Ishikawa (cell line): ENCODE measurements at regions not wholly inside any gene's neighbourhood (a gene's known extent, or its start where the extent isn't known, plus 50 kb on each side); places are given as distances from the start of the nearest gene placed in this dataset.

Experiments used
- CEBPB ChIP-seq: IDR thresholded peaks from 2 replicates; pipeline ENCODE4 v1.6.1; 2012
- CREB1 ChIP-seq: IDR thresholded peaks from 2 replicates; pipeline ENCODE4 v1.6.1; 2012; ENCODE audit warnings: low read depth
- EGR1 ChIP-seq: IDR thresholded peaks from 2 replicates; pipeline ENCODE4 v1.6.1; 2012
- EP300 ChIP-seq: IDR thresholded peaks from 2 replicates; pipeline ENCODE4 v1.6.1; 2012; ENCODE audit warnings: borderline replicate concordance
- FOXM1 ChIP-seq: IDR thresholded peaks from 2 replicates; pipeline ENCODE4 v1.6.1; 2012; ENCODE audit warnings: low read depth, borderline replicate concordance
- MAX ChIP-seq: IDR thresholded peaks from 2 replicates; pipeline ENCODE4 v1.6.1; 2012
- NFIC ChIP-seq: IDR thresholded peaks from 2 replicates; pipeline ENCODE4 v1.6.1; 2012
- RAD21 ChIP-seq: IDR thresholded peaks from 2 replicates; pipeline ENCODE4 v1.6.1; 2012; ENCODE audit warnings: low read depth
- REST ChIP-seq: IDR thresholded peaks from 2 replicates; pipeline ENCODE4 v1.6.1; 2012; ENCODE audit warnings: low read depth, mild to moderate bottlenecking
- TAF1 ChIP-seq: IDR thresholded peaks from 2 replicates; pipeline ENCODE4 v1.6.1; 2012; ENCODE audit warnings: low read depth, mild to moderate bottlenecking
- TCF12 ChIP-seq: IDR thresholded peaks from 2 replicates; pipeline ENCODE4 v1.6.1; 2012; ENCODE audit warnings: low read depth
- TEAD4 ChIP-seq: IDR thresholded peaks from 2 replicates; pipeline ENCODE4 v1.6.1; 2012
- USF1 ChIP-seq: IDR thresholded peaks from 2 replicates; pipeline ENCODE4 v1.6.1; 2012
- YY1 ChIP-seq: IDR thresholded peaks from 2 replicates; pipeline ENCODE4 v1.6.1; 2012; ENCODE audit warnings: low read depth
- ZBTB7A ChIP-seq: IDR thresholded peaks from 2 replicates; pipeline ENCODE4 v1.6.1; 2012; ENCODE audit warnings: low read depth

- TF ChIP-seq EP300 (no peak), EGR1 (no peak), TEAD4 (no peak), CREB1 (no peak), RAD21 (no peak), YY1 (no peak), TAF1 (no peak), ZBTB7A (no peak), CEBPB (no peak), FOXM1 (no peak), USF1 (no peak), REST (no peak), MAX (no peak), TCF12 (no peak), NFIC (no peak)
Measured at GRCh38 chr5:42887097-42887496, 75.4 kb upstream of the SELENOP start.

GRCh38 chr5:42886635-42887034 lies 74.9 kb upstream of the SELENOP start:
- TF ChIP-seq ZBTB7A = no peak
- no peak for TF ChIP-seq YY1
- no peak for TF ChIP-seq RAD21
- TF ChIP-seq EGR1 = no peak

GRCh38 chr5:42884326-42884725 lies 72.6 kb upstream of the SELENOP start:
- TF ChIP-seq CEBPB (no peak), TCF12 (no peak), NFIC (no peak), MAX (no peak), TAF1 (no peak), ZBTB7A (no peak), EP300 (no peak), CREB1 (no peak), EGR1 (no peak), TEAD4 (no peak), YY1 (no peak), FOXM1 (no peak), RAD21 (no peak), USF1 (no peak), REST (no peak)

GRCh38 chr5:42881416-42882117 lies 69.9 kb upstream of the SELENOP start:
- TF ChIP-seq ZBTB7A (no peak), EP300 (no peak), TAF1 (no peak), MAX (no peak), TEAD4 (no peak), CEBPB (no peak), EGR1 (no peak), TCF12 (no peak)

GRCh38 chr5:42880496-42881150 lies 68.9 kb upstream of the SELENOP start:
- TF ChIP-seq CEBPB (no peak), TAF1 (no peak), TCF12 (no peak), REST (no peak), FOXM1 (no peak), CREB1 (no peak), TEAD4 (no peak), YY1 (no peak), ZBTB7A (no peak)
